Duodenal mucosa (tissue), 2 donors: ENCODE measurements at regions not wholly inside any gene's neighbourhood (a gene's known extent, or its start where the extent isn't known, plus 50 kb on each side); places are given as distances from the start of the nearest gene placed in this dataset.

ENCODE experiments used
- H3K27ac ChIP-seq: one replicate; pipeline ENCODE4 v1.7.0; 2013; ENCODE audit warnings: low read depth, low read length
- H3K27me3 ChIP-seq, 2 donors: one replicate each; pipeline ENCODE4 v1.7.0; 2013; ENCODE audit warnings: low read length in 2 of 2, control low read depth in 1 of 2; ENCODE audit not compliant: insufficient read depth in 2 of 2, control insufficient read depth in 1 of 2
- H3K36me3 ChIP-seq, 2 donors: one replicate each; pipeline ENCODE4 v1.7.0; 2013; ENCODE audit warnings: low read length in 2 of 2, control low read depth in 1 of 2; ENCODE audit not compliant: insufficient read depth in 2 of 2, control insufficient read depth in 1 of 2
- H3K4me1 ChIP-seq, 2 donors: one replicate each; pipeline ENCODE4 v1.7.0; 2013; ENCODE audit warnings: low read length in 2 of 2, control low read depth in 1 of 2; ENCODE audit not compliant: insufficient read depth in 2 of 2, control insufficient read depth in 1 of 2
- H3K4me3 ChIP-seq, 2 donors: one replicate each; pipeline ENCODE4 v1.7.0; 2013; ENCODE audit warnings: low read length in 2 of 2, low read depth in 1 of 2
- H3K9ac ChIP-seq, 2 donors: one replicate each; pipeline ENCODE4 v1.7.0; 2013; ENCODE audit warnings: low read length in 2 of 2, low read depth in 1 of 2
- H3K9me3 ChIP-seq, 2 donors: one replicate each; pipeline ENCODE4 v1.7.0; 2013; ENCODE audit warnings: low read length in 2 of 2, control low read depth in 1 of 2; ENCODE audit not compliant: control insufficient read depth in 1 of 2

- no peaks in the 10 kb centered on the region for H3K9me3 ChIP-seq
- no peaks in the 10 kb centered on the region for H3K27me3 ChIP-seq
- H3K4me3 ChIP-seq: no peak overlapping the region
- no peak overlapping the region for H3K27ac ChIP-seq
- peaks cover 27 to 39% of the 10 kb centered on the region in 2 donors for H3K36me3 ChIP-seq
- H3K4me1 ChIP-seq: peaks cover 0 to 3% of the 10 kb centered on the region in 2 donors
- H3K9ac ChIP-seq: no peak overlapping the region
Observed at GRCh38 chr12:124408822-124409517, 114.1 kb downstream of the RFLNA start.

GRCh38 chr12:124407074-124407473 lies 112.2 kb downstream of the RFLNA start:
- H3K9ac ChIP-seq: no peak overlapping the region
- H3K27me3 ChIP-seq: no peaks in the 10 kb centered on the region
- peaks cover 21 to 33% of the 10 kb centered on the region in 2 donors for H3K36me3 ChIP-seq
- no peak overlapping the region for H3K4me3 ChIP-seq
- H3K9me3 ChIP-seq: no peaks in the 10 kb centered on the region
- no peak overlapping the region for H3K27ac ChIP-seq
- H3K4me1 ChIP-seq: no peaks in the 10 kb centered on the region

GRCh38 chr12:124406043-124406442 lies 111.2 kb downstream of the RFLNA start:
- Histone ChIP-seq H3K27ac (no peak overlapping the region), H3K27me3 (no peaks in the 10 kb centered on the region), H3K4me1 (no peaks in the 10 kb centered on the region), H3K36me3 (peaks cover 22 to 35% of the 10 kb centered on the region in 2 donors), H3K4me3 (no peak overlapping the region), H3K9ac (no peak overlapping the region), H3K9me3 (no peaks in the 10 kb centered on the region)

- no peaks in the 10 kb centered on the region for H3K27me3 ChIP-seq
- no peak overlapping the region for H3K4me3 ChIP-seq
- no peaks in the 10 kb centered on the region for H3K9me3 ChIP-seq
- H3K27ac ChIP-seq: no peak overlapping the region
- H3K36me3 ChIP-seq: peaks cover 24 to 38% of the 10 kb centered on the region in 2 donors
- H3K9ac ChIP-seq: no peak overlapping the region
- H3K4me1 ChIP-seq: no peaks in the 10 kb centered on the region
Observed at GRCh38 chr12:124405592-124405991, 110.7 kb downstream of the RFLNA start.

- H3K4me1 ChIP-seq: no peaks in the 10 kb centered on the region
- H3K9ac ChIP-seq: no peak overlapping the region
- no peak overlapping the region for H3K27ac ChIP-seq
- H3K9me3 ChIP-seq: no peaks in the 10 kb centered on the region
- peaks cover 29 to 43% of the 10 kb centered on the region in 2 donors for H3K36me3 ChIP-seq
- no peak overlapping the region for H3K4me3 ChIP-seq
- H3K27me3 ChIP-seq: no peaks in the 10 kb centered on the region
Observed at GRCh38 chr12:124405151-124405550, 110.3 kb downstream of the RFLNA start.

GRCh38 chr12:124404162-124404784 lies 109.4 kb downstream of the RFLNA start:
- H3K27me3 ChIP-seq: no peaks in the 10 kb centered on the region
- no peak overlapping the region for H3K4me3 ChIP-seq
- H3K9ac ChIP-seq: no peak overlapping the region
- H3K4me1 ChIP-seq: no peaks in the 10 kb centered on the region
- peaks cover 28 to 42% of the 10 kb centered on the region in 2 donors for H3K36me3 ChIP-seq
- no peak overlapping the region for H3K27ac ChIP-seq
- no peaks in the 10 kb centered on the region for H3K9me3 ChIP-seq

- no peaks in the 10 kb centered on the region for H3K27me3 ChIP-seq
- H3K27ac ChIP-seq: no peak overlapping the region
- H3K4me1 ChIP-seq: peaks cover 2% of the 10 kb centered on the region in 2 donors
- H3K9ac ChIP-seq: no peak overlapping the region
- no peak overlapping the region for H3K4me3 ChIP-seq
- peaks cover 28 to 39% of the 10 kb centered on the region in 2 donors for H3K36me3 ChIP-seq
- no peaks in the 10 kb centered on the region for H3K9me3 ChIP-seq
Observed at GRCh38 chr12:124403273-124403672, 108.4 kb downstream of the RFLNA start.

GRCh38 chr12:124402248-124403066 lies 107.6 kb downstream of the RFLNA start:
- Histone ChIP-seq H3K4me3 (no peak overlapping the region), H3K9me3 (no peaks in the 10 kb centered on the region), H3K9ac (no peak overlapping the region), H3K36me3 (peaks cover 28 to 43% of the 10 kb centered on the region in 2 donors), H3K4me1 (peaks cover 11% of the 10 kb centered on the region in 2 donors), H3K27ac (no peak overlapping the region), H3K27me3 (no peaks in the 10 kb centered on the region)

- Histone ChIP-seq H3K36me3 (peaks cover 23 to 38% of the 10 kb centered on the region in 2 donors), H3K27ac (no peak overlapping the region), H3K4me3 (no peak overlapping the region), H3K9ac (no peak overlapping the region), H3K27me3 (no peaks in the 10 kb centered on the region), H3K4me1 (peaks cover 18% of the 10 kb centered on the region in 2 donors), H3K9me3 (no peaks in the 10 kb centered on the region)
Observed at GRCh38 chr12:124401704-124402221, 106.9 kb downstream of the RFLNA start.

- Histone ChIP-seq H3K27me3 (no peaks in the 10 kb centered on the region), H3K9me3 (no peaks in the 10 kb centered on the region), H3K36me3 (peaks cover 12 to 44% of the 10 kb centered on the region in 2 donors), H3K9ac (no peak overlapping the region), H3K27ac (no peak overlapping the region), H3K4me3 (no peak overlapping the region), H3K4me1 (peaks cover 27 to 32% of the 10 kb centered on the region in 2 donors)
Observed at GRCh38 chr12:124400124-124400523, 105.2 kb downstream of the RFLNA start.
